ENCODE measurements at regions not wholly inside any gene's neighbourhood (a gene's known extent, or its start where the extent isn't known, plus 50 kb on each side); places are given as distances from the start of the nearest gene placed in this dataset.

DNA sequence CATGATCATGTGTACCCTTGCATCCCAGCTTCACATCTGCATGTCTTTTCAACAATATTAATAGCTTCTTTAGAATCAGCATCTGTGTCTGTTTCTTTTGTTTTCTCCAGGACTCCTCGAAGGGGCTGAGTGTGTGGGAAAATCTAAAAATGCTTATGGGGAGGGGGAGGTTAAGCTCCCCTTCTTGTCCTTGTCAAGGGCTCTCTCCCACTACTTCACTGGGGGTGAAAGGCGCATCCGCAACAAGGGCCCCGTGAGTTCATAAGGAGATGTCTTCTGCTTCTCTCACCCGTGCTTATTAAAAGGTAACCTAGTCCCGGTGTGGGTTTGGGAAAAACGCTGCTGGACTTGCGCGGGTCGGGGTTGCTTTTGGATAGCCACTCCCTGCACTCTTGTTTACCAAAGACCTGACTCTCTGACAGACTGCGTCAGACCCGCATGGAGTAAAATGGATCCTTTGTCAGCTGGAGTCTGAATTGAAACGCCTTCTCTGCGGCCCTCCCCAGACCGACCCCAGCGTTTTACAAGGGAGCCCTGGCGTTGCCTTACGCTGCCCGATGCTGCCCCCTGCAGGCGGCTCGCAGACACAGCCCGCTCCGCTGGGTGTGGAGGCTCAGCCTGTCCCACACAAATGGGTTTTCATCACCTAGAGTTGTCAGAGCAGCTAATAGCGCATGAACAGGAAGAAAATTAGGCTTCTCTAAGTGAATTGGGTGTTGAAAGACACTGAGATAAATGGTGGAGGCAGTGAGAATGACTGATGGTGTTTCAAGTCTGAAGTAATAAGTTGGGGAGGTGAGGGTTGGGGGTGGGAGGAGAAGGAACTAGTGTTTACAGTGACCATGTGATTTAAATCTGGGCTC, 53.8 kb downstream of the IER5 start:
- ChIA-PET CTCF (interaction anchor here (0.6 to 6.2 kb wide), 38 partner anchors 11 to 706 kb away, joined by 3 to 98 read pairs (median 7); partner anchors contain the start of genes IER5, MR1 and STX6), POLR2A (interaction anchor here (0.6 to 1.7 kb wide), 4 partner anchors 37 to 854 kb away, joined by 3 to 7 read pairs (median 6); partner anchors contain the start of gene IER5)
- peaks cover 0 to 3% of the 10 kb centered on the region in 2 donors for H3K27me3 Mint-ChIP-seq
- no peak overlapping the region for H3K4me3 ChIP-seq (ENCODE audit: low read length)
- peaks cover 21 to 30% (median 29%) of the 10 kb centered on the region in 3 donors for H3K4me1 Mint-ChIP-seq
- no peaks in the 10 kb centered on the region for H3K27me3 ChIP-seq (ENCODE audit: insufficient read depth, low read length, poor library complexity, severe bottlenecking)
- no peaks in the 10 kb centered on the region for H3K36me3 Mint-ChIP-seq
- no peaks in the 10 kb centered on the region for H3K9me3 ChIP-seq (ENCODE audit: low read length)
- H3K9me3 Mint-ChIP-seq, result no peaks in the 10 kb centered on the region
- H3K27ac Mint-ChIP-seq, result peak overlapping the region in 5 of 8 donors; percentile 13 to 58 (median 47)
- peak overlapping the region in 1 of 7 donors; percentile 36 for H3K4me3 Mint-ChIP-seq
- H3K4me1 ChIP-seq (ENCODE audit: insufficient read depth, low read length), result peaks cover 18% of the 10 kb centered on the region
- no peaks in the 10 kb centered on the region for H3K36me3 ChIP-seq (ENCODE audit: insufficient read depth, low read length)
- no peak overlapping the region for H3K27ac ChIP-seq (ENCODE audit: low read depth, low read length)
- DNase-seq, result peak; percentile 76 to 89 (median 80)

DNA sequence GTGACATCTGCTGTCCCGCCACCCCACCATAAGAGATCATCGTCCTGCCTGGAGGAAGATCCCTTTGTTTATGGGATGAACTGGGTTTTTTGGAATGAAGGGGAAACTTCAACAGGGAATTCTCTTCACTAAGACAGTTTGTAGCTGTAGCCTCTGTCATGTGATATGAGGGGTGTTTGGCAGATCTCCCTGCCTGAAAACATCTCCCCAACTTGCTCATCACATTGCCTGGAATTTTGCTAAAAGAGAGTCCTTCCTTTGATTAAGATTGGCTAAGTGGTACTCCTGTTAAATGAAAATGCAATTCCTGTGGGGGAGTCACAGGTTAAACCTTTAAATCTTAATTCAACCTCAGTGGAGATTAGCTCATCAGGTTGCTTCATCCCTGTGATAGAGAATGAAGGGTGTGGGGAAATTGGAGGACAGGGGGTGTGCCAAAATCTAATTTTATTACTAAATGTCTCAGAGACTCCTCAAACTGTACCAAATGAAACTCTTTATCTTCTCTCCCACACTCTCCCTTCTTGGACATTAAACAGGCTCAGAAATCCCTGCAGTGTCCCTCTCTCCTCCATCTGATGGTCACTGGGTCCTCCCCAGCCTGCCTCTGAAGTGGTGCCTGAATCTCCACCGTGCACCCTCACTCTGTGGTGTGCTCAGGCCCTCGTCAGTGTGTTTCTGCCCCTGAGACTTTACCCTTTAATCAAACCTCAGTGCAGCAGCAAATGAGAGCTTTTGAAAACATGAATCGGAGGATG, 54.8 kb downstream of the IER5 start:
- POLR2A ChIA-PET, result interaction anchor here (1.7 kb wide), 1 partner anchor 53 kb away, joined by 7 read pairs; no protein-coding TSS in a partner anchor

DNA sequence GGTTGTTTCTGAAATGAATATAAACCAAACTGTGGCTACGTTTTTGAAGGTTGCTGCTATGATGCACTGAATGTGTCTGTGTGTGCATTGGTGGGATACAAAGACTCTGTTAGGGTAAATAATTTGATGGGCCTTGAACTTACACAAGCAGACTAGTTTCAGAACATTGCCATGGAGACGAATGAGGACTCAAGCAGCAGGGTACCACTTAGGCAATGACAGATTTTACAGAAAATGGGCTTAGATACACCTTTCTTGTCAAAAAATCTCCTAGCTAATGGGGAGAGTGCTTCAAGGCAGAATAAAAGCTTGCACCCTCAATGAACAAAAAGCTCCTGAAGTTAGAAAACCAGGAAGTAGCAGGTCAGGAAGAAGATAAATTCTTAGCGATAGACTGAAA, 55.7 kb downstream of the IER5 start:
- CTCF ChIA-PET, result interaction anchor here (1.2 to 6.2 kb wide), 11 partner anchors 9 to 111 kb away, joined by 4 to 98 read pairs (median 23); partner anchors contain the start of genes IER5 and MR1
- peaks cover 31 to 45% (median 41%) of the 10 kb centered on the region in 3 donors for H3K4me1 Mint-ChIP-seq
- H3K4me1 ChIP-seq (ENCODE audit: insufficient read depth, low read length), result peaks cover 37% of the 10 kb centered on the region

More for the DNA sequence above, 54.8 kb downstream of the IER5 start:
- Histone ChIP-seq H3K4me3 (ENCODE audit: low read length) (no peak overlapping the region), H3K4me1 (ENCODE audit: insufficient read depth, low read length) (peaks cover 27% of the 10 kb centered on the region), H3K27me3 (ENCODE audit: insufficient read depth, low read length, poor library complexity, severe bottlenecking) (no peaks in the 10 kb centered on the region), H3K9me3 (ENCODE audit: low read length) (no peaks in the 10 kb centered on the region), H3K36me3 (ENCODE audit: insufficient read depth, low read length) (no peaks in the 10 kb centered on the region), H3K27ac (ENCODE audit: low read depth, low read length) (no peak overlapping the region)
- Mint-ChIP-seq H3K36me3 (no peaks in the 10 kb centered on the region), H3K27ac (peak overlapping the region in 1 of 8 donors; percentile 57), H3K27me3 (peaks cover 0 to 3% of the 10 kb centered on the region in 2 donors), H3K9me3 (no peaks in the 10 kb centered on the region), H3K4me1 (peaks cover 27 to 40% (median 39%) of the 10 kb centered on the region in 3 donors), H3K4me3 (no peak overlapping the region)
- CTCF ChIA-PET, result interaction anchor here (0.7 to 6.2 kb wide), 31 partner anchors 8 to 628 kb away, joined by 3 to 98 read pairs (median 8); partner anchors contain the start of genes IER5, MR1 and STX6
- no peak for DNase-seq

DNA sequence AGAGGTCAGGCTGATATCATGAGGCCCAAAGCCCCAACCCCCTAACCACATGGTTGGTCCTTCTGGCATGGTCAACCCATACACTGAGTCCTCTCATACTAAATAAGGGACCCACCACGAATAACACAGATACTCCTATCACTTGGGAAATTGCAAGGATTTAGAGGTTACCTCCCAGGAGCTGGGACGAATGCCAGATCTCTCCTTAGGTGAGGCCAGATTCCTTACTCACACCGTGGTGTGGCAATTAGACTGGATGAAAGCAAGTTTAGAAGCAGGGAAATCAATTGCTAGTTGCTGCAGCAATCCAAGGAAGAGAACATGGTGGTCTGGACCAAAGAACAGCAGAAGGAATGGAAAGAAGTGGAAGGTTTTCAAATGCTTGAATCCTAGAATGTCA, 60.1 kb downstream of the IER5 start:
- no peak overlapping the region for H3K27ac ChIP-seq (ENCODE audit: low read depth, low read length)
- CTCF ChIA-PET, result interaction anchor here (0.7 to 3.2 kb wide), 5 partner anchors 17 to 646 kb away, joined by 3 to 15 read pairs (median 4); partner anchors contain the start of gene ACBD6
- H3K4me1 ChIP-seq (ENCODE audit: insufficient read depth, low read length), result peaks cover 53% of the 10 kb centered on the region
- H3K27me3 ChIP-seq (ENCODE audit: insufficient read depth, low read length, poor library complexity, severe bottlenecking), result no peaks in the 10 kb centered on the region
- Mint-ChIP-seq H3K9me3 (no peaks in the 10 kb centered on the region), H3K27ac (peak overlapping the region in 6 of 8 donors; percentile 7 to 97 (median 96)), H3K4me1 (peaks cover 42 to 63% (median 53%) of the 10 kb centered on the region in 3 donors), H3K36me3 (no peaks in the 10 kb centered on the region), H3K4me3 (peak overlapping the region in 4 of 7 donors; percentile 73 to 85 (median 82)), H3K27me3 (no peaks in the 10 kb centered on the region)
- no peaks in the 10 kb centered on the region for H3K9me3 ChIP-seq (ENCODE audit: low read length)
- POLR2A ChIA-PET, result interaction anchor here (1.3 kb wide), 1 partner anchor 60 kb away, joined by 4 read pairs; the partner anchor contains the start of gene IER5
- DNase-seq, result no peak
- H3K4me3 ChIP-seq (ENCODE audit: low read length), result no peak overlapping the region
- H3K36me3 ChIP-seq (ENCODE audit: insufficient read depth, low read length), result no peaks in the 10 kb centered on the region

More for the DNA sequence above, 55.7 kb downstream of the IER5 start:
- H3K36me3 ChIP-seq (ENCODE audit: insufficient read depth, low read length), result no peaks in the 10 kb centered on the region
- peak overlapping the region in 1 of 8 donors; percentile 12 for H3K27ac Mint-ChIP-seq
- H3K27me3 ChIP-seq (ENCODE audit: insufficient read depth, low read length, poor library complexity, severe bottlenecking), result no peaks in the 10 kb centered on the region
- POLR2A ChIA-PET, result interaction anchor here (0.8 to 1.1 kb wide), 2 partner anchors 56 to 111 kb away, joined by 3 read pairs; partner anchors contain the start of genes IER5 and MR1
- no peak for DNase-seq
- H3K4me3 Mint-ChIP-seq, result no peak overlapping the region
- no peaks in the 10 kb centered on the region for H3K9me3 Mint-ChIP-seq
- no peak overlapping the region for H3K27ac ChIP-seq (ENCODE audit: low read depth, low read length)
- no peaks in the 10 kb centered on the region for H3K9me3 ChIP-seq (ENCODE audit: low read length)
- H3K4me3 ChIP-seq (ENCODE audit: low read length), result no peak overlapping the region
- H3K27me3 Mint-ChIP-seq, result peaks cover 0 to 3% of the 10 kb centered on the region in 2 donors
- no peaks in the 10 kb centered on the region for H3K36me3 Mint-ChIP-seq

DNA sequence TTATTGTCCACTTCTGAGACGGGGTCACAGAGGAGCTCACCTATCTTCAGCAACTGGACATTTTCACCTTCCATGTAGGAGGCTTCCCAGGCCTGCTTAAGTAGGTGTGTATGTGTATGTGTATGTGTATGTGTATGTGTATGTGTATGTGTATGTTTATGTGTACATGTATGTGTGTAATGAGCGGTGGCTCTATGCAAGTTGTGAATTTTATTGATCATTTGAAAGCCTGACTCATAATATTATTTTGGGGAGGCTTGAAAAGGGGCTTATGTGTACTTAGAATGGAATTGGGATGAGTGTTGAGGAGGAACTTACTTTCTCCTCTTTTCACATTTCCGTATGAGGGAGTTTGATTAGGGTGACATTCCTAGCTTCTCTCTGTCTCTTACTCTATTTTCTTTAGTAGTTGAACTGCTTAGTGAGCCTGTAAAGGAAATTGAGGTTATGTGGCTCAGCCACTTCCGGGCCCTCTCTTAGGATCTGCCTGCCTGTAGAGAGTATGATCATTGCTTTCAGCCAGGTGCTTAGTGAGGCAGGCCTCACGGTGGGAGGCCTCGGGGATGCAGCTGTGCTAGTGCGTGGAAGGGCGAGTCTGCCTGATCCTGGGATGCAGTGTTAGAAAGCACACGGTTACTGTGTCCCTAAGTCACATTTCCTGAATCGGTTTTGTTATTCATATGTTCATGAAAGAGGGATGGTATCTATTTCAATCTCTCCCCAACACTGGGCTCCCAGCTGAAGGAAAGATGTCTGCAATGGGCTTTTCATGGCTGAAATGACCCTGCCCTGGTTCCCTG, 61.0 kb downstream of the IER5 start:
- peaks cover 53% of the 10 kb centered on the region for H3K4me1 ChIP-seq (ENCODE audit: insufficient read depth, low read length)
- H3K27me3 Mint-ChIP-seq, result no peaks in the 10 kb centered on the region
- ChIA-PET POLR2A (interaction anchor here (0.5 to 2.1 kb wide), 8 partner anchors 10 to 648 kb away, joined by 3 to 12 read pairs (median 4); no protein-coding TSS in a partner anchor), CTCF (interaction anchor here (1.0 to 3.4 kb wide), 9 partner anchors 9 to 116 kb away, joined by 3 to 15 read pairs (median 7); partner anchors contain the start of gene MR1)
- no peak overlapping the region for H3K27ac ChIP-seq (ENCODE audit: low read depth, low read length)
- no peaks in the 10 kb centered on the region for H3K27me3 ChIP-seq (ENCODE audit: insufficient read depth, low read length, poor library complexity, severe bottlenecking)
- H3K4me3 ChIP-seq (ENCODE audit: low read length), result peak overlapping the region; percentile 6
- DNase-seq, result peak; percentile 60 to 87 (median 78)
- peaks cover 42 to 63% (median 53%) of the 10 kb centered on the region in 3 donors for H3K4me1 Mint-ChIP-seq
- no peaks in the 10 kb centered on the region for H3K9me3 ChIP-seq (ENCODE audit: low read length)
- peak overlapping the region; percentile 67 to 98 (median 96) for H3K27ac Mint-ChIP-seq
- no peaks in the 10 kb centered on the region for H3K36me3 ChIP-seq (ENCODE audit: insufficient read depth, low read length)
- no peaks in the 10 kb centered on the region for H3K9me3 Mint-ChIP-seq
- H3K4me3 Mint-ChIP-seq, result peak overlapping the region; percentile 0 to 89 (median 81)
- no peaks in the 10 kb centered on the region for H3K36me3 Mint-ChIP-seq

DNA sequence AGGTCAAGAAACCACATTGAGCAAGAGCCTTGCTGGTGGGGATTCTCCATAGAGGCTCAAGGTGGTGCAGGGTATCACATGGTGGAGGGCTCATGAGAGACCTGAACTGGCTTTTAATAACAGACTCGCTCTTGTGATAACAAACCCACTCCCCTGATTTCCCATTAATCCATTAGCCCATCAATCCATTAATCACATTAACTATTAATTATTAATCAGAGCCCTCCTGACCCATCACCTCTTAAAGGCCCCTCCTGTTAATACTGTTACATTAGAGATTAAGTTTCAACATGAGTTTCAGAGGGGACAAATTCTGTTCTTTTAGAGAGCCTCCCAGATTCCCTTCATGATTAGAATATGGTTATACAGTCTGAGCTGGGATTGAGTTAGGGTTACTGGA, 61.8 kb downstream of the IER5 start:
- Mint-ChIP-seq H3K27me3 (no peaks in the 10 kb centered on the region), H3K4me1 (peaks cover 42 to 63% (median 53%) of the 10 kb centered on the region in 3 donors), H3K36me3 (no peaks in the 10 kb centered on the region), H3K4me3 (peak overlapping the region in 3 of 7 donors; percentile 44 to 84 (median 70)), H3K9me3 (no peaks in the 10 kb centered on the region), H3K27ac (peak overlapping the region in 7 of 8 donors; percentile 16 to 97 (median 96))
- Histone ChIP-seq H3K4me1 (ENCODE audit: insufficient read depth, low read length) (peaks cover 53% of the 10 kb centered on the region), H3K4me3 (ENCODE audit: low read length) (no peak overlapping the region), H3K9me3 (ENCODE audit: low read length) (no peaks in the 10 kb centered on the region), H3K36me3 (ENCODE audit: insufficient read depth, low read length) (no peaks in the 10 kb centered on the region), H3K27me3 (ENCODE audit: insufficient read depth, low read length, poor library complexity, severe bottlenecking) (no peaks in the 10 kb centered on the region), H3K27ac (ENCODE audit: low read depth, low read length) (no peak overlapping the region)
- POLR2A ChIA-PET, result interaction anchor here (0.8 to 2.1 kb wide), 6 partner anchors 10 to 649 kb away, joined by 3 to 11 read pairs (median 4); no protein-coding TSS in a partner anchor
- CTCF ChIA-PET, result interaction anchor here (1.0 to 3.4 kb wide), 8 partner anchors 10 to 117 kb away, joined by 3 to 15 read pairs (median 6); partner anchors contain the start of gene MR1
- DNase-seq, result no peak
